ENCODE measurements at regions not wholly inside any gene's neighbourhood (a gene's known extent, or its start where the extent isn't known, plus 50 kb on each side); places are given as distances from the start of the nearest gene placed in this dataset.

DNA sequence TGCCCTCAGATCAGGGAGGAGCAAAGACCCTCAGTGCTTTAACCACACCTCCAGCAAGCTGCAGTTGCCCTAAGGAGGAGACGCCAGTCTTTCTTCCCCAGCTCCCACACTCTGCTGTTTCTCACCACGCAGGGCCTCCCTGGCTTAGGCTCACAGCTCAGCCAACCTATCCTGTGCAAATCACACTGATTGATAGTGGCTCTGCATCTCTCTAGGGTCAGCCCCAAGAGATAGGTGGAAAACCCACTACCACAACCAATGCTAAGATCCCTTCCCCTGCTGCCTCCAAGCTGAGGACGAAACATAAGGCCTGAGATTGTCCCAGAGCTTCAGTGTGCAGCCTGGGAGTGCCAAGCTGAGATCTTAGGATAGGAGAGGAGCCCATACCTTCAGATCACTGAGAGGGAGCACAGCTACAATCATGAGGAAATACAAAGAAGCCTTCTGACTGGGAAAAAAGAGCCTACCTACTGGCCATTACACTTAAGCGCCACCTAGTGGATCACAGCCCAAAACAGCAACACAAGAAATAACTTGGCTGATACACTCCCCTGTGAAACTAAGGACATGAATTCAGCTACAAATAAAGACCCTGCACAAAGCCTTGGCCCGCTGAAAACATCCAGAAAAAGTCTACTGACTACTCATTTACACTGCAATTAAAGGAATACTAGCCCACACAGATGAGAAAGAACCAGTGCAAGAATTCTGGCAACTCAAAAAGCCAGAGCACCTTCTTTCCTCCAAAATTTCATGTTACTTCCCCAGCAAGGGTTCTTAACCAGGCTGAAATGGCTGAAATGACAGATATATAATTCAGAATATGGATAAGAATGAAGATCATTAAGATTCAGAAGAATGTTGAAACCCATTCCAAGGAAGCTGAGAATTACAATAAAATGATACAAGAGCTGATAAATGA is 271.5 kb upstream of the DCBLD2 start:
- Histone ChIP-seq H3K27ac (ENCODE audit: low read length, poor library complexity, severe bottlenecking) (no peak overlapping the region), H4K8ac (ENCODE audit: low read length) (peak overlapping the region; percentile 19), H2AK5ac (ENCODE audit: low read length, severe bottlenecking) (peak overlapping the region; percentile 33), H3K27me3 (ENCODE audit: control insufficient read depth in 1 of 2, insufficient read depth in 1 of 2, low read length in 2 of 2) (no peaks in the 10 kb centered on the region), H3K9me3 (ENCODE audit: control insufficient read depth, low read length) (peaks cover 3% of the 10 kb centered on the region), H3K4ac (ENCODE audit: low read depth in 1 of 2, low read length in 2 of 2) (no peak overlapping the region), H3K79me1 (replicated peaks; ENCODE audit: low read length, poor library complexity, severe bottlenecking) (no peaks in the 10 kb centered on the region), H4K91ac (ENCODE audit: low read length) (no peak overlapping the region), H3K9ac (ENCODE audit: low read length) (no peak overlapping the region), H2BK12ac (ENCODE audit: low read length in 2 of 2) (peak overlapping the region in 1 of 2 experiments; percentile 76), H2BK5ac (ENCODE audit: low read depth, low read length, poor library complexity, severe bottlenecking) (no peak overlapping the region), H3K18ac (ENCODE audit: low read depth in 1 of 2, low read length in 2 of 2) (no peak overlapping the region), H3K36me3 (ENCODE audit: control insufficient read depth in 1 of 2, insufficient read depth in 2 of 2, low read depth in 1 of 2, low read length in 2 of 2) (no peaks in the 10 kb centered on the region), H3K4me1 (ENCODE audit: control insufficient read depth, insufficient read depth, low read depth, low read length) (peaks cover 3% of the 10 kb centered on the region), H3K4me3 (ENCODE audit: insufficient read depth in 1 of 2, low read depth in 1 of 2, low read length in 2 of 2) (no peak overlapping the region), H2BK15ac (ENCODE audit: low read depth, poor library complexity, severe bottlenecking) (no peak overlapping the region), H3K4me2 (ENCODE audit: low read length, poor library complexity, severe bottlenecking) (no peak overlapping the region), H2BK120ac (ENCODE audit: low read depth, low read length) (no peak overlapping the region), H3K14ac (ENCODE audit: low read length in 2 of 2) (no peak overlapping the region), H3K23ac (ENCODE audit: low read length in 2 of 2) (no peak overlapping the region), H2AFZ (ENCODE audit: low read depth, low read length) (no peak overlapping the region)
- DNase-seq, result peak; percentile 70
- 44% methylated on average over 5 of the region's 5 CpGs for WGBS

DNA sequence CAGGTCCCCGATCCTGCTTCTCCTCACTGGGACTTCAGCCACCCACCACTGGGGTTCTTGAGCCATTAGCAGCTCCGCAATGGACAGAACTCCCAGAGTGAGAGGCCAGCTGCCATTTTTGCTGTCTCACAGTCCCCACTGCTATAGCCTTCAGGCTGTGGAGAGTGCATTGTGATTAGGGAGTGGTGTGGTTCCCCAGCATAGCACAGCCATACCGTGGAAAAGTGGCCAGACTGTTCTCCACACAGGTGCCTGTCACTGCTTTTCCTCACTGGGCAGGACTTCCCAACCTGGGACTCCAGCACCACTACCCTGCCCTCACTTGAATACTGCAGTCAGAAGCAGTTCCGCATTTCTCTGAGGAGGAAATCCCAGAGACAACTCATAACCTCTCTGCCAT is 270.3 kb upstream of the DCBLD2 start:
- Histone ChIP-seq H2BK15ac (ENCODE audit: low read depth, poor library complexity, severe bottlenecking) (no peak overlapping the region), H3K4me1 (ENCODE audit: control insufficient read depth, insufficient read depth, low read depth, low read length) (peaks cover 3% of the 10 kb centered on the region), H2AFZ (ENCODE audit: low read depth, low read length) (no peak overlapping the region), H3K4ac (ENCODE audit: low read depth in 1 of 2, low read length in 2 of 2) (no peak overlapping the region), H3K79me1 (replicated peaks; ENCODE audit: low read length, poor library complexity, severe bottlenecking) (no peaks in the 10 kb centered on the region), H2BK5ac (ENCODE audit: low read depth, low read length, poor library complexity, severe bottlenecking) (no peak overlapping the region), H4K91ac (ENCODE audit: low read length) (no peak overlapping the region), H3K4me3 (ENCODE audit: insufficient read depth in 1 of 2, low read depth in 1 of 2, low read length in 2 of 2) (no peak overlapping the region), H3K14ac (ENCODE audit: low read length in 2 of 2) (peak overlapping the region in 1 of 2 experiments; percentile 29), H4K8ac (ENCODE audit: low read length) (no peak overlapping the region), H3K36me3 (ENCODE audit: control insufficient read depth in 1 of 2, insufficient read depth in 2 of 2, low read depth in 1 of 2, low read length in 2 of 2) (no peaks in the 10 kb centered on the region), H3K4me2 (ENCODE audit: low read length, poor library complexity, severe bottlenecking) (no peak overlapping the region), H3K9ac (ENCODE audit: low read length) (no peak overlapping the region), H3K27ac (ENCODE audit: low read length, poor library complexity, severe bottlenecking) (no peak overlapping the region), H3K9me3 (ENCODE audit: control insufficient read depth, low read length) (peaks cover 3% of the 10 kb centered on the region), H3K27me3 (ENCODE audit: control insufficient read depth in 1 of 2, insufficient read depth in 1 of 2, low read length in 2 of 2) (no peaks in the 10 kb centered on the region), H2BK120ac (ENCODE audit: low read depth, low read length) (no peak overlapping the region), H3K18ac (ENCODE audit: low read depth in 1 of 2, low read length in 2 of 2) (no peak overlapping the region), H2AK5ac (ENCODE audit: low read length, severe bottlenecking) (no peak overlapping the region), H2BK12ac (ENCODE audit: low read length in 2 of 2) (no peak overlapping the region), H3K23ac (ENCODE audit: low read length in 2 of 2) (no peak overlapping the region)
- DNase-seq, result no peak
- WGBS, result 92% methylated on average over 4 of the region's 4 CpGs

DNA sequence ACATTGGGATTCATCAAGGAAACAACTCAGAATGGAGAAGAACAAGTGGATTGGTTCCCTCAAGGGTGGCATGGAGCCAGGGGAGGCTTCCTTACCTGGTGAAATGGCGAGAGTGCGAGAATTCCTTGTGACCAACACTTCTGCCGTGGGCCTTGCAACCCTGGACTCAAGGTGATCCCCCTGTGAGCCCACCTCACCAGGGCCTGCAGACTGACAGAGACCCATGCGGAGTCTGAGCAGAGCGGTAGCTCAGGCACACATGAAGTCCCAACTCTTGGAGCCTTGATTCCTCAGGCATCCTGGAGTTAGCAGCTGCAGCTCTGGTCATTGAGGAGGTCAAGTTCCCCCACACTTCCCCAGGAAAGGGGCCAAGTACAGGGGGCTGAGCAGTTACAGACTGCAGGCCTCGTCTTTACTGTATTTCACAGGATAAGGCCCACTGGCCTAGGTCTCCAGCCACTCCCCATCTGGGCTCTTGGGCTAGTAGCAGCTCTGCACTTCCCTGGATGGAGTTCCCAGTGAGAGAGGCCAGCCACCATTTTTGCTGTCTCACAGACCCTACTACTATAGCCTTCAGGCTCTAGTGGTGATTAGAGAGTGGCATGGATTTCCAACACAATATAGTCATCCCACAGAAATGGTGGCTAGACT is 269.5 kb upstream of the DCBLD2 start:
- H3K4me1 ChIP-seq (ENCODE audit: control insufficient read depth, insufficient read depth, low read depth, low read length), result peaks cover 3% of the 10 kb centered on the region
- no peak overlapping the region for H3K27ac ChIP-seq (ENCODE audit: low read length, poor library complexity, severe bottlenecking)
- no peaks in the 10 kb centered on the region for H3K27me3 ChIP-seq (ENCODE audit: control insufficient read depth in 1 of 2, insufficient read depth in 1 of 2, low read length in 2 of 2)
- H3K9me3 ChIP-seq (ENCODE audit: control insufficient read depth, low read length), result peaks cover 3% of the 10 kb centered on the region
- H3K79me1 ChIP-seq (replicated peaks; ENCODE audit: low read length, poor library complexity, severe bottlenecking), result no peaks in the 10 kb centered on the region
- H2BK5ac ChIP-seq (ENCODE audit: low read depth, low read length, poor library complexity, severe bottlenecking), result no peak overlapping the region
- WGBS, result 91% methylated on average over 6 of the region's 6 CpGs
- no peak overlapping the region for H3K23ac ChIP-seq (ENCODE audit: low read length in 2 of 2)
- no peak overlapping the region for H2AFZ ChIP-seq (ENCODE audit: low read depth, low read length)
- H2AK5ac ChIP-seq (ENCODE audit: low read length, severe bottlenecking), result no peak overlapping the region
- no peak overlapping the region for H2BK12ac ChIP-seq (ENCODE audit: low read length in 2 of 2)
- H3K4ac ChIP-seq (ENCODE audit: low read depth in 1 of 2, low read length in 2 of 2), result no peak overlapping the region
- DNase-seq, result no peak
- no peak overlapping the region for H4K91ac ChIP-seq (ENCODE audit: low read length)
- no peak overlapping the region for H3K14ac ChIP-seq (ENCODE audit: low read length in 2 of 2)
- no peak overlapping the region for H4K8ac ChIP-seq (ENCODE audit: low read length)
- H2BK15ac ChIP-seq (ENCODE audit: low read depth, poor library complexity, severe bottlenecking), result no peak overlapping the region
- no peak overlapping the region for H2BK120ac ChIP-seq (ENCODE audit: low read depth, low read length)
- no peaks in the 10 kb centered on the region for H3K36me3 ChIP-seq (ENCODE audit: control insufficient read depth in 1 of 2, insufficient read depth in 2 of 2, low read depth in 1 of 2, low read length in 2 of 2)
- H3K9ac ChIP-seq (ENCODE audit: low read length), result no peak overlapping the region
- no peak overlapping the region for H3K4me2 ChIP-seq (ENCODE audit: low read length, poor library complexity, severe bottlenecking)
- no peak overlapping the region for H3K18ac ChIP-seq (ENCODE audit: low read depth in 1 of 2, low read length in 2 of 2)
- H3K4me3 ChIP-seq (ENCODE audit: insufficient read depth in 1 of 2, low read depth in 1 of 2, low read length in 2 of 2), result no peak overlapping the region

DNA sequence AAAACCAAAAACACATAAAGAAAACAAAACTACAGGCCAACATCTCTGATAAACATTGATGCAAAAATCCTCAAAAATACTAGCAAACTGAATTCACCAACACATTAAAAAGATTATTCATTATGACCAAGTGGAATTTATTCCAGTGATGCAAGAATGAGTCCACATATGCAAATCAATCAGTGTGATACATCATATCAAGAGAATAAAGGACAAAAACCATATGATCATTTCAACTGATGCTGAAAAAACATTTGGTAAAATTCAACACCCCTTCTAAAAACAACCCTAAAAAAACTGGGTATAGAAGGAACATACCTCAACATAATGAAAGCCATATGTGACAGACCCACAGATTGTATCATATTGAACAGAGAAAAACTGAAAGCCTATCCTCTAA is 265.6 kb upstream of the DCBLD2 start:
- Histone ChIP-seq H3K4me3 (ENCODE audit: insufficient read depth in 1 of 2, low read depth in 1 of 2, low read length in 2 of 2) (no peak overlapping the region), H2BK15ac (ENCODE audit: low read depth, poor library complexity, severe bottlenecking) (no peak overlapping the region), H3K79me1 (replicated peaks; ENCODE audit: low read length, poor library complexity, severe bottlenecking) (no peaks in the 10 kb centered on the region), H4K91ac (ENCODE audit: low read length) (no peak overlapping the region), H4K8ac (ENCODE audit: low read length) (no peak overlapping the region), H3K9ac (ENCODE audit: low read length) (no peak overlapping the region), H3K14ac (ENCODE audit: low read length in 2 of 2) (no peak overlapping the region), H3K23ac (ENCODE audit: low read length in 2 of 2) (no peak overlapping the region), H3K27me3 (ENCODE audit: control insufficient read depth in 1 of 2, insufficient read depth in 1 of 2, low read length in 2 of 2) (no peaks in the 10 kb centered on the region), H2BK5ac (ENCODE audit: low read depth, low read length, poor library complexity, severe bottlenecking) (no peak overlapping the region), H2BK120ac (ENCODE audit: low read depth, low read length) (no peak overlapping the region), H3K4me1 (ENCODE audit: control insufficient read depth, insufficient read depth, low read depth, low read length) (no peaks in the 10 kb centered on the region), H3K18ac (ENCODE audit: low read depth in 1 of 2, low read length in 2 of 2) (no peak overlapping the region), H3K9me3 (ENCODE audit: control insufficient read depth, low read length) (peaks cover 3% of the 10 kb centered on the region), H3K4ac (ENCODE audit: low read depth in 1 of 2, low read length in 2 of 2) (no peak overlapping the region), H3K27ac (ENCODE audit: low read length, poor library complexity, severe bottlenecking) (no peak overlapping the region), H2BK12ac (ENCODE audit: low read length in 2 of 2) (no peak overlapping the region), H2AFZ (ENCODE audit: low read depth, low read length) (no peak overlapping the region), H2AK5ac (ENCODE audit: low read length, severe bottlenecking) (no peak overlapping the region), H3K36me3 (ENCODE audit: control insufficient read depth in 1 of 2, insufficient read depth in 2 of 2, low read depth in 1 of 2, low read length in 2 of 2) (no peaks in the 10 kb centered on the region), H3K4me2 (ENCODE audit: low read length, poor library complexity, severe bottlenecking) (no peak overlapping the region)
- no peak for DNase-seq
